GM23338 (cell line): ENCODE measurements at regions not wholly inside any gene's neighbourhood (a gene's known extent, or its start where the extent isn't known, plus 50 kb on each side); places are given as distances from the start of the nearest gene placed in this dataset.

Experiments used
- ATAC-seq: fragments of 200-7000 bp; cut with Tn5 transposase; 3 replicates; pipeline ENCODE4 v1.9.1; 2020
- DNase-seq: peaks from one replicate; pipeline ENCODE4 v3.0.0-alpha.2; 2015; ENCODE audit warnings: low spot score
- H2AFZ ChIP-seq: fragments of 200-600 bp; sonication (generic); 2 replicates; pipeline ENCODE4 v1.8.0; 2016; ENCODE audit warnings: antibody characterized with exemption, mild to moderate bottlenecking, moderate library complexity
- H3F3A ChIP-seq: fragments of 200-600 bp; sonication (generic); replicated peaks from 2 replicates; pipeline ENCODE4 v1.8.0; 2017; ENCODE audit warnings: antibody characterized with exemption, mixed run types, low read depth
- H3K27ac ChIP-seq: fragments of 200-600 bp; sonication (generic); 2 replicates; pipeline ENCODE4 v1.6.1; 2016; ENCODE audit warnings: low read depth
- H3K27me3 ChIP-seq: fragments of 200-600 bp; sonication (generic); 2 replicates; pipeline ENCODE4 v1.8.0; 2016; ENCODE audit warnings: mild to moderate bottlenecking, mixed run types, moderate library complexity; ENCODE audit not compliant: insufficient read depth
- H3K36me3 ChIP-seq: fragments of 200-600 bp; sonication (generic); 2 replicates; pipeline ENCODE4 v1.8.0; 2016; ENCODE audit warnings: mild to moderate bottlenecking; ENCODE audit not compliant: insufficient read depth
- H3K4me1 ChIP-seq: fragments of 200-600 bp; sonication (generic); 2 replicates; pipeline ENCODE4 v1.8.0; 2016; ENCODE audit warnings: mild to moderate bottlenecking, moderate library complexity; ENCODE audit not compliant: insufficient read depth
- H3K4me2 ChIP-seq: fragments of 200-600 bp; sonication (generic); 2 replicates; pipeline ENCODE4 v1.7.1; 2017; ENCODE audit warnings: mixed run types
- H3K4me3 ChIP-seq: fragments of 200-600 bp; sonication (generic); 2 replicates; pipeline ENCODE4 v1.6.1; 2016; ENCODE audit warnings: mixed run types
- H3K79me2 ChIP-seq: fragments of 200-600 bp; sonication (generic); replicated peaks from 2 replicates; pipeline ENCODE4 v1.8.0; 2017; ENCODE audit warnings: mild to moderate bottlenecking; ENCODE audit not compliant: insufficient read depth
- H3K9me2 ChIP-seq: fragments of 200-600 bp; sonication (generic); 2 replicates; pipeline ENCODE4 v1.8.0; 2017; ENCODE audit not compliant: insufficient read depth
- H4K20me1 ChIP-seq: fragments of 200-600 bp; sonication (generic); replicated peaks from 2 replicates; pipeline ENCODE4 v1.8.0; 2017; ENCODE audit warnings: mild to moderate bottlenecking; ENCODE audit not compliant: insufficient read depth
- H3K27ac Mint-ChIP-seq: 2 replicates; pipeline ENCODE4 v1.8.0; 2020; ENCODE audit warnings: inconsistent platforms, mild to moderate bottlenecking, moderate library complexity, mixed read lengths
- H3K27me3 Mint-ChIP-seq: 3 replicates; pipeline ENCODE4 v1.8.0; 2022; ENCODE audit warnings: low read depth, mild to moderate bottlenecking, moderate library complexity, mixed read lengths, inconsistent platforms; ENCODE audit not compliant: insufficient read depth, poor library complexity
- H3K36me3 Mint-ChIP-seq: 3 replicates; pipeline ENCODE4 v1.8.0; 2021; ENCODE audit warnings: low read depth, mild to moderate bottlenecking, inconsistent platforms, moderate library complexity, mixed read lengths
- H3K4me1 Mint-ChIP-seq: 3 replicates; pipeline ENCODE4 v1.8.0; 2020; ENCODE audit warnings: mild to moderate bottlenecking, inconsistent platforms, mixed read lengths
- H3K4me3 Mint-ChIP-seq: 3 replicates; pipeline ENCODE4 v1.8.0; 2021; ENCODE audit warnings: moderate library complexity, mild to moderate bottlenecking, inconsistent platforms, mixed read lengths
- H3K9me3 Mint-ChIP-seq: 3 replicates; pipeline ENCODE4 v1.8.0; 2020; ENCODE audit warnings: moderate library complexity, mild to moderate bottlenecking, inconsistent platforms, mixed read lengths
- ETS1 ChIP-seq: IDR thresholded peaks from 2 replicates; pipeline ENCODE4 v1.6.1; 2016; ENCODE audit warnings: antibody characterized with exemption
- EZH2 ChIP-seq: fragments of 200-600 bp; sonication (generic); IDR thresholded peaks from one replicate; pipeline ENCODE4 v1.8.0; 2017; ENCODE audit warnings: antibody characterized with exemption, mild to moderate bottlenecking, low read depth; ENCODE audit not compliant: unreplicated experiment
- REST ChIP-seq: IDR thresholded peaks from one replicate; pipeline ENCODE4 v1.6.1; 2018; ENCODE audit warnings: antibody characterized with exemption; ENCODE audit not compliant: unreplicated experiment
- STAT1 ChIP-seq: IDR thresholded peaks from one replicate; pipeline ENCODE4 v1.6.1; 2016; ENCODE audit warnings: antibody characterized with exemption; ENCODE audit not compliant: unreplicated experiment

- no peak for TF ChIP-seq REST
- TF ChIP-seq EZH2: no peak
- TF ChIP-seq STAT1: no peak
Measured at GRCh38 chr12:131640525-131640924, 70.4 kb upstream of the SFSWAP start (continued).

- H3K9me2 ChIP-seq: 0 out of 2 replicates have a peak, but pooled peaks cover 6% of the 10 kb centered on the region
- H3K9me3 Mint-ChIP-seq: peaks cover 3% of the 10 kb centered on the region
- no peak overlapping the region for H3K4me2 ChIP-seq
- no peaks in the 10 kb centered on the region for H3K27me3 ChIP-seq
- H3K36me3 Mint-ChIP-seq: peaks cover 5% of the 10 kb centered on the region; the same call in 1 of the 3 replicates
- DNase-seq: no peak
- no peak for ATAC-seq
- H3K27ac Mint-ChIP-seq: no peak overlapping the region
- no peak overlapping the region for H3K4me3 ChIP-seq
- H3K4me1 ChIP-seq: peaks cover 5% of the 10 kb centered on the region; the same call in 1 of the 2 replicates
- H3F3A ChIP-seq: no peaks in the 10 kb centered on the region
- H3K79me2 ChIP-seq: no peaks in the 10 kb centered on the region
- H2AFZ ChIP-seq: no peak overlapping the region
- H3K36me3 ChIP-seq: no peaks in the 10 kb centered on the region
- TF ChIP-seq STAT1: no peak
- H3K4me1 Mint-ChIP-seq: peaks cover 24% of the 10 kb centered on the region
- no peaks in the 10 kb centered on the region for H4K20me1 ChIP-seq
- H3K27ac ChIP-seq: no peak overlapping the region
- no peak overlapping the region for H3K4me3 Mint-ChIP-seq
- H3K27me3 Mint-ChIP-seq: peaks cover 14% of the 10 kb centered on the region
Measured at GRCh38 chr12:131641315-131641714, 69.6 kb upstream of the SFSWAP start.

- Histone ChIP-seq H3K27me3 (no peaks in the 10 kb centered on the region), H3K4me2 (no peak overlapping the region), H3K79me2 (no peaks in the 10 kb centered on the region), H4K20me1 (no peaks in the 10 kb centered on the region), H3K27ac (no peak overlapping the region), H3K4me3 (no peak overlapping the region), H3K9me2 (0 out of 2 replicates have a peak, but pooled peaks cover 6% of the 10 kb centered on the region), H2AFZ (no peak overlapping the region), H3K36me3 (no peaks in the 10 kb centered on the region), H3F3A (no peaks in the 10 kb centered on the region), H3K4me1 (peaks cover 5% of the 10 kb centered on the region; the same call in 1 of the 2 replicates)
- no peak overlapping the region for H3K4me3 Mint-ChIP-seq
- peaks cover 3% of the 10 kb centered on the region for H3K9me3 Mint-ChIP-seq
- ATAC-seq: peak; percentile 27
- H3K36me3 Mint-ChIP-seq: peaks cover 5% of the 10 kb centered on the region; the same call in 1 of the 3 replicates
- no peak overlapping the region for H3K27ac Mint-ChIP-seq
- peak; percentile 42 for DNase-seq
- peaks cover 26% of the 10 kb centered on the region for H3K4me1 Mint-ChIP-seq
- peaks cover 10% of the 10 kb centered on the region for H3K27me3 Mint-ChIP-seq
- TF ChIP-seq ETS1: no peak
- TF ChIP-seq REST: no peak
- no peak for TF ChIP-seq STAT1
Measured at GRCh38 chr12:131642101-131642540, 68.8 kb upstream of the SFSWAP start.
